Peyer's patch (tissue), 4 donors: ENCODE measurements at regions not wholly inside any gene's neighbourhood (a gene's known extent, or its start where the extent isn't known, plus 50 kb on each side); places are given as distances from the start of the nearest gene placed in this dataset.

Source experiments
- POLR2A ChIP-seq, 2 donors: fragments of 450-650 bp; IDR thresholded peaks; one replicate each; pipeline ENCODE4 v1.5.1; 2017; ENCODE audit warnings: antibody characterized with exemption in 2 of 2, mild to moderate bottlenecking in 2 of 2, moderate library complexity in 2 of 2
- TF ChIP-seq, protein P1 (sequence below), 6 experiments: fragments of 450-650 bp in 4 of 6; fragments of 200-600 bp in 2 of 6; sonication (generic) in 1 of 6; IDR thresholded peaks; one replicate each; pipeline ENCODE4 v1.5.1; 2017 to 2019; ENCODE audit warnings: antibody characterized with exemption in 6 of 6, mild to moderate bottlenecking in 3 of 6, moderate library complexity in 1 of 6

DNA sequence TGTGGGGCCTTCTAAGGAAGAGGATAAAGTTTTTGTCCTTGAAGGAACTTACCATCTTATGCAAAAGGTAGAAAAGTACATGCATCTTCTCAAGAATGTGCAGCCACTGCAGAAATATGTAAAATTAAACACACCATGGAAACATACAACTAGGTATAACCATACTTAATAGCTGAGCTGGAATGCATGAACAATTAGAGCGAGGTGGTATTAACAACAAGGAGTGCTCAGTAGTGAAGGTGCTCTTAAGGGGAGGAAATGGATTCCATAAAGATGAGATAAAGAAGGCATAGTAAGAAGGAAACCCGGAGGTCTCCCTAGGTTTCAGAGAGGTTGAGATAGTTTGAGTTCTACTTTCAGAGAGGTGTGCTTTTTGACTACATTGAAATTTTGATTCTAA, 415.9 kb downstream of the NDFIP2 start:
- TF ChIP-seq, protein P1, sequence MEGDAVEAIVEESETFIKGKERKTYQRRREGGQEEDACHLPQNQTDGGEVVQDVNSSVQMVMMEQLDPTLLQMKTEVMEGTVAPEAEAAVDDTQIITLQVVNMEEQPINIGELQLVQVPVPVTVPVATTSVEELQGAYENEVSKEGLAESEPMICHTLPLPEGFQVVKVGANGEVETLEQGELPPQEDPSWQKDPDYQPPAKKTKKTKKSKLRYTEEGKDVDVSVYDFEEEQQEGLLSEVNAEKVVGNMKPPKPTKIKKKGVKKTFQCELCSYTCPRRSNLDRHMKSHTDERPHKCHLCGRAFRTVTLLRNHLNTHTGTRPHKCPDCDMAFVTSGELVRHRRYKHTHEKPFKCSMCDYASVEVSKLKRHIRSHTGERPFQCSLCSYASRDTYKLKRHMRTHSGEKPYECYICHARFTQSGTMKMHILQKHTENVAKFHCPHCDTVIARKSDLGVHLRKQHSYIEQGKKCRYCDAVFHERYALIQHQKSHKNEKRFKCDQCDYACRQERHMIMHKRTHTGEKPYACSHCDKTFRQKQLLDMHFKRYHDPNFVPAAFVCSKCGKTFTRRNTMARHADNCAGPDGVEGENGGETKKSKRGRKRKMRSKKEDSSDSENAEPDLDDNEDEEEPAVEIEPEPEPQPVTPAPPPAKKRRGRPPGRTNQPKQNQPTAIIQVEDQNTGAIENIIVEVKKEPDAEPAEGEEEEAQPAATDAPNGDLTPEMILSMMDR (IDR thresholded peaks at IDR 0.05) = no peak
- no peak for TF ChIP-seq POLR2A (IDR thresholded peaks at IDR 0.05)
